ENCODE measurements at regions not wholly inside any gene's neighbourhood (a gene's known extent, or its start where the extent isn't known, plus 50 kb on each side); places are given as distances from the start of the nearest gene placed in this dataset.

- TF ChIP-seq, protein P1, sequence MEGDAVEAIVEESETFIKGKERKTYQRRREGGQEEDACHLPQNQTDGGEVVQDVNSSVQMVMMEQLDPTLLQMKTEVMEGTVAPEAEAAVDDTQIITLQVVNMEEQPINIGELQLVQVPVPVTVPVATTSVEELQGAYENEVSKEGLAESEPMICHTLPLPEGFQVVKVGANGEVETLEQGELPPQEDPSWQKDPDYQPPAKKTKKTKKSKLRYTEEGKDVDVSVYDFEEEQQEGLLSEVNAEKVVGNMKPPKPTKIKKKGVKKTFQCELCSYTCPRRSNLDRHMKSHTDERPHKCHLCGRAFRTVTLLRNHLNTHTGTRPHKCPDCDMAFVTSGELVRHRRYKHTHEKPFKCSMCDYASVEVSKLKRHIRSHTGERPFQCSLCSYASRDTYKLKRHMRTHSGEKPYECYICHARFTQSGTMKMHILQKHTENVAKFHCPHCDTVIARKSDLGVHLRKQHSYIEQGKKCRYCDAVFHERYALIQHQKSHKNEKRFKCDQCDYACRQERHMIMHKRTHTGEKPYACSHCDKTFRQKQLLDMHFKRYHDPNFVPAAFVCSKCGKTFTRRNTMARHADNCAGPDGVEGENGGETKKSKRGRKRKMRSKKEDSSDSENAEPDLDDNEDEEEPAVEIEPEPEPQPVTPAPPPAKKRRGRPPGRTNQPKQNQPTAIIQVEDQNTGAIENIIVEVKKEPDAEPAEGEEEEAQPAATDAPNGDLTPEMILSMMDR (IDR thresholded peaks at IDR 0.05) = no peak
- no peak for TF ChIP-seq POLR2A (IDR thresholded peaks at IDR 0.05)
These were observed 119.1 kb downstream of the AQP4 start for GRCh38 chr18:26746398-26746797.
